ENCODE measurements at regions not wholly inside any gene's neighbourhood (a gene's known extent, or its start where the extent isn't known, plus 50 kb on each side); places are given as distances from the start of the nearest gene placed in this dataset.

- CTCF ChIA-PET = no interaction called here
- Histone ChIP-seq H3K27me3 (ENCODE audit: control insufficient read depth, insufficient read depth, low read length) (no peaks in the 10 kb centered on the region), H3K4me3 (ENCODE audit: low read depth, low read length) (no peak overlapping the region), H3K36me3 (ENCODE audit: control insufficient read depth, insufficient read depth, low read length) (no peaks in the 10 kb centered on the region)
- DNase-seq (ENCODE audit: low read depth) = no peak
- POLR2A ChIA-PET = no interaction called here
- no peak for TF ChIP-seq CTCF (IDR thresholded peaks at IDR 0.05; ENCODE audit: insufficient read depth, low read depth, low read length)
These were observed 930.7 kb downstream of the BRD1 start for GRCh38 chr22:48896766-48897644.

- ChIA-PET POLR2A (no interaction called here), CTCF (no interaction called here)
- Histone ChIP-seq H3K4me3 (ENCODE audit: low read depth, low read length) (no peak overlapping the region), H3K36me3 (ENCODE audit: control insufficient read depth, insufficient read depth, low read length) (no peaks in the 10 kb centered on the region), H3K27me3 (ENCODE audit: control insufficient read depth, insufficient read depth, low read length) (no peaks in the 10 kb centered on the region)
- no peak for DNase-seq (ENCODE audit: low read depth)
- TF ChIP-seq CTCF (IDR thresholded peaks at IDR 0.05; ENCODE audit: insufficient read depth, low read depth, low read length) = no peak
These were observed 931.6 kb downstream of the BRD1 start for GRCh38 chr22:48895831-48896765.

GRCh38 chr22:48895336-48895735 is 932.3 kb downstream of the BRD1 start:
- no peak for TF ChIP-seq CTCF (IDR thresholded peaks at IDR 0.05; ENCODE audit: insufficient read depth, low read depth, low read length)
- ChIA-PET CTCF (no interaction called here), POLR2A (no interaction called here)
- no peak for DNase-seq (ENCODE audit: low read depth)
- Histone ChIP-seq H3K4me3 (ENCODE audit: low read depth, low read length) (no peak overlapping the region), H3K36me3 (ENCODE audit: control insufficient read depth, insufficient read depth, low read length) (no peaks in the 10 kb centered on the region), H3K27me3 (ENCODE audit: control insufficient read depth, insufficient read depth, low read length) (no peaks in the 10 kb centered on the region)

- Histone ChIP-seq H3K4me3 (ENCODE audit: low read depth, low read length) (no peak overlapping the region), H3K36me3 (ENCODE audit: control insufficient read depth, insufficient read depth, low read length) (no peaks in the 10 kb centered on the region), H3K27me3 (ENCODE audit: control insufficient read depth, insufficient read depth, low read length) (no peaks in the 10 kb centered on the region)
- POLR2A ChIA-PET = no interaction called here
- TF ChIP-seq CTCF (IDR thresholded peaks at IDR 0.05; ENCODE audit: insufficient read depth, low read depth, low read length) = no peak
- CTCF ChIA-PET = no interaction called here
- DNase-seq (ENCODE audit: low read depth) = no peak
These were observed 932.8 kb downstream of the BRD1 start for GRCh38 chr22:48894804-48895250.

- no peak for DNase-seq (ENCODE audit: low read depth)
- ChIA-PET POLR2A (no interaction called here), CTCF (no interaction called here)
- Histone ChIP-seq H3K36me3 (ENCODE audit: control insufficient read depth, insufficient read depth, low read length) (no peaks in the 10 kb centered on the region), H3K27me3 (ENCODE audit: control insufficient read depth, insufficient read depth, low read length) (no peaks in the 10 kb centered on the region), H3K4me3 (ENCODE audit: low read depth, low read length) (no peak overlapping the region)
- no peak for TF ChIP-seq CTCF (IDR thresholded peaks at IDR 0.05; ENCODE audit: insufficient read depth, low read depth, low read length)
These were observed 933.5 kb downstream of the BRD1 start for GRCh38 chr22:48894064-48894671.

Measured in BJ (cell line).